Common myeloid progenitor, CD34-positive (primary cell): ENCODE measurements at regions not wholly inside any gene's neighbourhood (a gene's known extent, or its start where the extent isn't known, plus 50 kb on each side); places are given as distances from the start of the nearest gene placed in this dataset.

Experiments
- CTCF ChIA-PET: fragments of 350-600 bp; sonication (Branson Sonifier 250); formaldehyde crosslinking; loops from one replicate; lab custom pipeline; 2021; ENCODE audit warnings: antibody characterized with exemption; lab: Charles Lee
- POLR2A ChIA-PET: fragments of 350-600 bp; sonication (Branson Sonifier 250); formaldehyde crosslinking; loops from one replicate; lab custom pipeline; 2021; ENCODE audit warnings: antibody characterized with exemption; lab: Charles Lee
- DNase-seq, 3 donors: peaks; one replicate each; pipeline versions ENCODE4 v3.0.0 to v3.0.0-alpha.2; 2013
- H3K27ac ChIP-seq, 2 experiments: 1 replicate in 1 of 2; 2 replicates in 1 of 2; pipeline ENCODE4 v1.7.0; 2013; ENCODE audit warnings: inconsistent platforms in 2 of 2, low read length in 2 of 2, mild to moderate bottlenecking in 2 of 2, low read depth in 1 of 2, moderate library complexity in 1 of 2; ENCODE audit not compliant: severe bottlenecking in 2 of 2, insufficient read depth in 1 of 2, poor library complexity in 1 of 2
- H3K27me3 ChIP-seq, 5 experiments: replicated peaks in 2 of 5; 1 replicate in 3 of 5; 2 replicates in 2 of 5; pipeline versions ENCODE4 v1.6.1 to v1.7.0; 2013; ENCODE audit warnings: low read length in 4 of 5, mild to moderate bottlenecking in 2 of 5, moderate library complexity in 2 of 5, inconsistent platforms in 1 of 5; ENCODE audit not compliant: insufficient read depth in 5 of 5, control insufficient read depth in 4 of 5
- H3K36me3 ChIP-seq, 4 experiments: 1 replicate in 2 of 4; 2 replicates in 2 of 4; pipeline versions ENCODE4 v1.6.1 to v1.7.0; 2013; ENCODE audit warnings: low read length in 3 of 4, control low read depth in 1 of 4, mild to moderate bottlenecking in 1 of 4; ENCODE audit not compliant: control insufficient read depth in 4 of 4, insufficient read depth in 4 of 4
- H3K4me1 ChIP-seq, 4 experiments: 1 replicate in 3 of 4; 2 replicates in 1 of 4; pipeline versions ENCODE4 v1.6.1 to v1.7.1; 2013; ENCODE audit warnings: low read length in 3 of 4, mild to moderate bottlenecking in 3 of 4, control low read depth in 1 of 4, inconsistent platforms in 1 of 4, moderate library complexity in 1 of 4; ENCODE audit not compliant: control insufficient read depth in 4 of 4, insufficient read depth in 4 of 4; ENCODE audit errors: control extremely low read depth in 1 of 4
- H3K4me3 ChIP-seq, 7 experiments: 1 replicate in 4 of 7; 2 replicates in 3 of 7; pipeline versions ENCODE4 v1.5.1 to v1.7.0; 2013; ENCODE audit warnings: mild to moderate bottlenecking in 7 of 7, low read length in 6 of 7, moderate library complexity in 6 of 7, inconsistent platforms in 2 of 7, low read depth in 2 of 7, control low read depth in 1 of 7; ENCODE audit not compliant: insufficient read depth in 4 of 7, control insufficient read depth in 1 of 7; ENCODE audit errors: extremely low read depth in 1 of 7
- H3K9me3 ChIP-seq, 5 experiments: 1 replicate in 4 of 5; 2 replicates in 1 of 5; pipeline versions ENCODE4 v1.6.1 to v1.7.1; 2013; ENCODE audit warnings: low read length in 4 of 5, mild to moderate bottlenecking in 2 of 5, inconsistent platforms in 1 of 5, low read depth in 1 of 5, moderate library complexity in 1 of 5; ENCODE audit not compliant: control insufficient read depth in 4 of 5, insufficient read depth in 2 of 5; ENCODE audit errors: control extremely low read depth in 1 of 5
- WGBS: methylation state at CpG from one replicate; pipeline ENCODE4 v1.1.5; 2013; ENCODE audit not compliant: insufficient coverage; 5-methylcytosine and 5-hydroxymethylcytosine counted together

DNA sequence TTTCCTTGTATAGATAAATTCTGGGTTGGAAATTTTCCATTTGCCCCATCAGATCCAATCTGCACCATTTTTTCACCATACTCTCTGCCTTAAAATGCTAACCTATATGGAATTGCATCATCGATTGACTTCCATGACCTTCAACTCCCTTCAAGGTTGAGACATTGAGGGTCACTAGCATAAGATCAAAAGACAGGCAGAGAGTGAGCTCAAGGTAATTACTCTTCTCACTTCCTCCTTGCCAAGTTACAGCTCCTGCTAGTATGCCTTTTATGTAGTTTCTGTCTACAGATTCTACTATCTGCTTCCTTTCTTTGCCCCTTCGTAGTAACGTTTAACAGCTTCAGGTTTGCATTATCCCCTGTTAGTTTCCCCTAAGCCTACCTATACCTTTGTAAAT lies 1127.7 kb upstream of the LRRTM3 start:
- Histone ChIP-seq H3K27ac (no peak overlapping the region), H3K9me3 (no peaks in the 10 kb centered on the region), H3K27me3 (no peaks in the 10 kb centered on the region), H3K4me3 (no peak overlapping the region), H3K36me3 (no peaks in the 10 kb centered on the region), H3K4me1 (peaks cover 0 to 9% (median 5%) of the 10 kb centered on the region in 4 experiments)
- POLR2A ChIA-PET: no interaction called here
- CTCF ChIA-PET: no interaction called here
- DNase-seq: no peak
- 96% methylated on average over 2 of the region's 3 CpGs for WGBS

DNA sequence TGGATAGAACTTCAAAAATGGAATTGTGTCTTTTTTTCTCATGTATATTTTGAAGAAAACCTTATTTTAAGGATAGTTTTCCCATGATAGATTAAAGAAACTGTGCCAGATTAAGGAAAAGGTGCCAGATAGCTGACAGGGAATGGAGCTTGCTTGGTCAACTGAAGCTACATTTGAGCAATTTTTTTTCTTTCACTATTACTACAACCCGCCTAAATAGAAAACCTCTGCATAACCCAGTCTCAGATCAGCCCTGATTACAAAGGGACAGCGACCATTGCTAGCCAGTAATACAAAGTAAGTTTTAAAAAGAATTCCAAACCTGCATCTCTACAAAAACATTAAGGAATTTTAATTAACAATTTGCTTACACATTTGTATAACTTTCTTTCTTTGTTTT lies 1123.4 kb upstream of the LRRTM3 start:
- Histone ChIP-seq H3K4me3 (no peak overlapping the region), H3K27me3 (no peaks in the 10 kb centered on the region), H3K36me3 (no peaks in the 10 kb centered on the region), H3K9me3 (no peaks in the 10 kb centered on the region), H3K27ac (no peak overlapping the region), H3K4me1 (no peaks in the 10 kb centered on the region)
- no peak for DNase-seq
- WGBS: no CpG with 5 or more reads among the region's 2 CpGs
- ChIA-PET CTCF (no interaction called here), POLR2A (no interaction called here)

DNA sequence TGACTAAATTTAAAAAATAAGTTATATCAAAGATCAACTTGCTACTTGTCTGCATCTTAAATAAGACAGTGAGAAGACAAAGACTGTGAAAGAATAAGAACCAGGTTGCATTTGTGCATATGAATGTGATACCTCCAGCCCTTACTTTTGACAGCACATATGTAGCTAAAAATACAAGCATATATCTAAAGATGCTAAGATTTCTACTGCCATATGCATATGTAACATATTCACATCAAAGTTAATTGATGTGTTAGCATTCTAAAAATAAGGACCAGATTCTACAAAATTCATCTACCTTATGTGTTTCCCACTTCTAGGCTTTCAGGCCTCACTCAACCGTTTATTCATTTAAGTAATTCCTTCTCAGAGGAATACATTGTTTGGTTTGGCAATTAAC lies 1120.3 kb upstream of the LRRTM3 start:
- no CpG with 5 or more reads among the region's 1 CpG for WGBS
- Histone ChIP-seq H3K4me3 (no peak overlapping the region), H3K4me1 (no peaks in the 10 kb centered on the region), H3K27ac (no peak overlapping the region), H3K27me3 (no peaks in the 10 kb centered on the region), H3K36me3 (no peaks in the 10 kb centered on the region), H3K9me3 (no peaks in the 10 kb centered on the region)
- ChIA-PET POLR2A (no interaction called here), CTCF (no interaction called here)
- DNase-seq: no peak

DNA sequence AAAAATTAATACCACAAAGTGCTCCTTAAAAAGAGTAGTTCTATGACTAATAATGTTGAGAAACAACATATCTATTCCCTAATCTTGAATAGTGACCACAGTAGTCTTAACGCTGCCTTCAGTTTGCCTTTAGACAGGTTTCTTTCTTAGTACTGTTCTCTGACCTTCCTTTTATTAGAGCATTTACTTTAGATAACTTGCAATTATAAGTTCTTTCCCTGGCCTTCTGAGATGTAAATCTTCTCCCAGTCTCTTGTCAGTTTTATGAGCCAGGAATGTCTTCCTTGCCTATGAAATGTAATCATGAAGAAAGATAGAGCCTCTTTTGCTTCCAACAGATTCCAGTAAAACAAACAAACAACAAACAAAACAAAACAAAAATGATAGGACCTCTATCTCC lies 1119.8 kb upstream of the LRRTM3 start:
- no peak for DNase-seq
- Histone ChIP-seq H3K9me3 (no peaks in the 10 kb centered on the region), H3K27me3 (no peaks in the 10 kb centered on the region), H3K4me1 (no peaks in the 10 kb centered on the region), H3K36me3 (no peaks in the 10 kb centered on the region), H3K4me3 (no peak overlapping the region), H3K27ac (no peak overlapping the region)
- 83% methylated on average over 1 of the region's 1 CpG for WGBS
- ChIA-PET CTCF (no interaction called here), POLR2A (no interaction called here)

DNA sequence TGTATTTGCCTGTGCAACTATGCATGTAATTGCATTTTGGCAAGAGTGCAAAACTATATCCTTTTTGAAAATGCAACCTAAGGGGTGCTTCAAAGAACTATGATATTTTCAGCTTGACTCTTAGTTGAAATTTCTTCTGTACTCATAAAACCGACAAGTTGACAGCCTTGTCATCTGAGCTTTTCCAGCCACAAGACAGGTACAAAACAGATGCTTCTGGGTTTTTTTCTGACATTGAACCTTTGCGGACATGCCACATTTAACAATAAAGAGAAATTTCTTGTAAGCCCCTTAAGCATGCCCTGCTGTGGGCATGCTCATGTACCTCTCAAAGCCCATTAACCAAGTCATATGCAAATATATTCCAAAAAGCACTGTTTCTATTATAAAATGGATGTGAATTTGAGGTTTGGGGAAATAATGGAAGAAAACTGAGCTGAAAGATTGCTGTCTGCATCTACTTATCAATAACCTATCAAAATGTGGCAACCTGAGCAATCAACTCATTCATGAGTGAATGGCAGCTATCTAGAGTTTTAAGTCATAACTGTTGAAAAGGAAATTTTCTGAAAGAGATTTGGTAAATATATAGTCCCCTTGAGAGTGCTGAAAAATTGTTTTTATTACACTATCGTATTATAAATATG lies 1117.0 kb upstream of the LRRTM3 start:
- H3K4me3 ChIP-seq: no peak overlapping the region
- no peak overlapping the region for H3K27ac ChIP-seq
- H3K36me3 ChIP-seq: no peaks in the 10 kb centered on the region
- no peaks in the 10 kb centered on the region for H3K4me1 ChIP-seq
- ChIA-PET CTCF (interaction anchor here (1.1 kb wide), 1 partner anchor 17 kb away, joined by 3 read pairs; no protein-coding TSS in a partner anchor), POLR2A (no interaction called here)
- H3K9me3 ChIP-seq: no peaks in the 10 kb centered on the region
- 95% methylated on average over 2 of the region's 3 CpGs for WGBS
- DNase-seq: no peak
- H3K27me3 ChIP-seq: no peaks in the 10 kb centered on the region

DNA sequence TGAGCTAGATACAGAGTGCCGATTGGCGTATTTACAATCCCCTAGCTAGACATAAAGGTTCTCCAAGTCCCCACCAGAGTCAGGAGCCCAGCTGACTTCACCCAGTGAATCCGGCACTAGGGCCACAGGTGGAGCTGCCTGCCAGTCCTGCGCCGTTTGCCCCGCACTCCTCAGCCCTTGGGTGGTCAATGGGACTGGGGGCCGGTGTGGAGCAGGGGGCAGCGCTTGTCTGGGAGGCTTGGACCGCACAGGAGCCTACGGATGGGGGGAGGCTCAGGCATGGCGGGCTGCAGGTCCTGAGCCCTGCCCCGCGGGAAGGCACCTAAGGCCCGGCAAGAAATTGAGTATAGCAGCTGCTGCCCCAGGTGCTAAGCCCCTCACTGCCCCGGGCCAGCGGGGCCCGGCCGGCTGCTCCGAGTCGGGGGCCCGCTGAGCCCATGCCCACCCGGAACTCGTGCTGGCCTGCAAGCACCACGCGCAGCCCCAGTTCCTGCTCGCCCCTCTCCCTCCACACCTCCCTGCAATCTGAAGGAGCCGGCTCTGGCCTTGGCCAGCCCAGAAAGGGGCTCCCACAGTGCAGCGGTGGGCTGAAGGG lies 1113.8 kb upstream of the LRRTM3 start:
- Histone ChIP-seq H3K4me1 (no peaks in the 10 kb centered on the region), H3K27ac (no peak overlapping the region), H3K27me3 (no peaks in the 10 kb centered on the region), H3K36me3 (no peaks in the 10 kb centered on the region), H3K4me3 (no peak overlapping the region), H3K9me3 (no peaks in the 10 kb centered on the region)
- POLR2A ChIA-PET: no interaction called here
- CTCF ChIA-PET: no interaction called here
- no peak for DNase-seq
- WGBS: 96% methylated on average over 18 of the region's 28 CpGs

DNA sequence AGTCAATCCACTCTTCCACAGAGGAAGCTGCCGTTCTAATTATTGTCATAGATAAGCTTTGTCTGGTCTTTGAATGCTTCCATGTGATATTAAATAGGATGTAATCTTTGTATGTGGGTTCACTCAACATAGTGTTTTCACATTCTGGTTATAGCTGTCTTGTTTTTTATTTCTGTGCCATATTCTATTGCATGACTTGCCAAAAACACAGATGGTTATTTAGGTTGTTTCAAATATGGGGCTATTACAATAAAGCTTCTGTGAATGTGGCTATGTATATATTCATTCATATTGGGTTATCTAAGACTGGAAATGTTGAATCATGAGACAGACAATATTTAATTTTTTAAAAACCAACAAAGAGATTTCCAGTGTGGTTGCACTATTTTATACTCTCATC lies 1109.3 kb upstream of the LRRTM3 start:
- H3K27ac ChIP-seq: no peak overlapping the region
- DNase-seq: peak in 1 of 3 donors; percentile 1
- H3K9me3 ChIP-seq: no peaks in the 10 kb centered on the region
- no peak overlapping the region for H3K4me3 ChIP-seq
- ChIA-PET POLR2A (no interaction called here), CTCF (interaction anchor here (0.6 kb wide), 1 partner anchor 61 kb away, joined by 3 read pairs; no protein-coding TSS in a partner anchor)
- H3K4me1 ChIP-seq: no peaks in the 10 kb centered on the region
- no peaks in the 10 kb centered on the region for H3K27me3 ChIP-seq
- WGBS: no CpG with 5 or more reads among the region's 1 CpG
- H3K36me3 ChIP-seq: no peaks in the 10 kb centered on the region
